DOHH2 (cell line): ENCODE measurements at regions not wholly inside any gene's neighbourhood (a gene's known extent, or its start where the extent isn't known, plus 50 kb on each side); places are given as distances from the start of the nearest gene placed in this dataset.

Experiments used
- H3F3A ChIP-seq: fragments of 200-600 bp; sonication (generic), shearing (Covaris generic); 2 replicates; pipeline ENCODE4 v1.6.0; 2016; ENCODE audit warnings: antibody characterized with exemption, mild to moderate bottlenecking; ENCODE audit not compliant: control insufficient read depth, insufficient read depth
- H3K27ac ChIP-seq: fragments of 200-600 bp; sonication (generic); 2 replicates; pipeline ENCODE4 v1.5.1; 2014; ENCODE audit warnings: low read depth, mild to moderate bottlenecking, low read length, moderate library complexity
- H3K27me3 ChIP-seq: fragments of 200-600 bp; sonication (generic); 2 replicates; pipeline ENCODE4 v1.6.1; 2014; ENCODE audit warnings: mild to moderate bottlenecking, low read length, mixed read lengths; ENCODE audit not compliant: control insufficient read depth
- H3K36me3 ChIP-seq: fragments of 200-600 bp; sonication (generic); 2 replicates; pipeline ENCODE4 v1.6.1; 2014; ENCODE audit warnings: mild to moderate bottlenecking, low read length, moderate library complexity, mixed read lengths; ENCODE audit not compliant: control insufficient read depth
- H3K4me1 ChIP-seq: fragments of 200-600 bp; sonication (generic); 2 replicates; pipeline ENCODE4 v1.6.1; 2014; ENCODE audit warnings: mild to moderate bottlenecking, low read length, mixed read lengths; ENCODE audit not compliant: control insufficient read depth
- H3K4me2 ChIP-seq: fragments of 200-600 bp; sonication (generic); 2 replicates; pipeline ENCODE4 v1.6.0; 2014; ENCODE audit warnings: mild to moderate bottlenecking, low read length, moderate library complexity
- H3K4me3 ChIP-seq: fragments of 200-600 bp; sonication (generic); 2 replicates; pipeline ENCODE4 v1.5.1; 2014; ENCODE audit warnings: mild to moderate bottlenecking, low read length, mixed read lengths
- H3K79me2 ChIP-seq: fragments of 200-600 bp; sonication (generic); 2 replicates; pipeline ENCODE4 v1.6.1; 2014; ENCODE audit warnings: mild to moderate bottlenecking, low read length, mixed read lengths; ENCODE audit not compliant: control insufficient read depth
- H3K9me2 ChIP-seq: fragments of 200-600 bp; sonication (generic); replicated peaks from 2 replicates; pipeline ENCODE4 v1.6.1; 2014; ENCODE audit warnings: mild to moderate bottlenecking, low read length, mixed read lengths; ENCODE audit not compliant: control insufficient read depth
- H3K9me3 ChIP-seq: fragments of 200-600 bp; sonication (generic); 2 replicates; pipeline ENCODE4 v1.6.1; 2014; ENCODE audit warnings: antibody characterized with exemption, low read length, mixed read lengths; ENCODE audit not compliant: control insufficient read depth, insufficient read depth
- H4K20me1 ChIP-seq: fragments of 200-600 bp; sonication (generic); 2 replicates; pipeline ENCODE4 v1.6.0; 2014; ENCODE audit warnings: low read depth, mild to moderate bottlenecking, antibody characterized with exemption, low read length, moderate library complexity; ENCODE audit not compliant: control insufficient read depth, insufficient read depth
- CTCF ChIP-seq: fragments of 200-600 bp; sonication (generic); IDR thresholded peaks from one replicate; pipeline ENCODE4 v1.5.1; 2014; ENCODE audit warnings: antibody characterized with exemption, mild to moderate bottlenecking, low read depth, low read length; ENCODE audit not compliant: poor library complexity, severe bottlenecking
- EZH2phosphoT487 ChIP-seq: fragments of 200-600 bp; sonication (generic); IDR thresholded peaks from 2 replicates; pipeline ENCODE4 v1.6.1; 2017; ENCODE audit warnings: borderline replicate concordance, mild to moderate bottlenecking, antibody characterized with exemption, low read length, moderate library complexity, mixed read lengths

DNA sequence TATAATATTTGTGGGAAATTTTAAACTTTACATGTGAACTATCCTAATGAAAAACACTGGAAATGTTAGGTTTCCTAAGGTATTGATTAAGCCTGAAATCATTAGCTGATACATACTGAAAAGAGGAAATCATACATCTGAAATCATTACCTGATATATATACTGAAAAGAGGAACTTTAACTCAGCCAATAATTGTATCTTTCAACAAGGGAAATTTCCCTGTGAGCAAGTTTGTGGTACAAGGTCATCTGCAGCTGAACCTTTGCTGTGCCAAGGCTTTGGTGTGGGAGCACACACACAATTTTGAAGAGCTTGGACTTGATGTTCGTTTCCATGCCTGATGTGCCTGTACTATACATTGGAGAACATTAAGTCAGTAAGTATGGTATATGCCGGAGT, 131.9 kb upstream of the USP9X start:
- Histone ChIP-seq H3K4me1 (no peaks in the 10 kb centered on the region), H4K20me1 (no peaks in the 10 kb centered on the region), H3K79me2 (no peaks in the 10 kb centered on the region), H3K27ac (no peak overlapping the region), H3K27me3 (no peaks in the 10 kb centered on the region), H3K9me2 (no peaks in the 10 kb centered on the region), H3K36me3 (no peaks in the 10 kb centered on the region), H3K4me3 (no peak overlapping the region), H3K4me2 (no peak overlapping the region), H3F3A (no peaks in the 10 kb centered on the region), H3K9me3 (no peaks in the 10 kb centered on the region)
- no peak for TF ChIP-seq EZH2phosphoT487
- TF ChIP-seq CTCF = no peak

DNA sequence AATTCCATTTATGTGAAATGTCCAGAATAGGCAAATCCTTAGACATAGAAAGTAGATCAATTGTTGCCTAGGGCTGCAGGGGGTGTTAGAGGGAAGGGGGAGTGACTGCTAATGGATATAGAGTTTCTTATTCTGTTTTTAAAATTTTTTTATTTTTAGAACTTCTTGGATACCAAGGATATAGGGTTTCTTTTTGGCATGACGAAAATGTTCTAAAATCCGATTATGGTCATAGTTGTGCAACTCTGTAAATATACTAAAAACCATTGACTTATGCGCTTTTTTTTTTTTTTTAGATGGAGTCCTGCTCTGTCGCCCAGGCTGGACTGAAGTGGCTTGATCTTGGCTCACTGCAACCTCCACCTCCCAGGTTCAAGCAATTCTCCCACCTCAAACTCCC, 125.2 kb upstream of the USP9X start:
- H3K4me2 ChIP-seq = no peak overlapping the region
- H3F3A ChIP-seq = no peaks in the 10 kb centered on the region
- TF ChIP-seq EZH2phosphoT487 (no peak), CTCF (no peak)
- H4K20me1 ChIP-seq = no peaks in the 10 kb centered on the region
- no peaks in the 10 kb centered on the region for H3K9me3 ChIP-seq
- no peaks in the 10 kb centered on the region for H3K4me1 ChIP-seq
- H3K27me3 ChIP-seq = no peaks in the 10 kb centered on the region
- H3K27ac ChIP-seq = no peak overlapping the region
- no peaks in the 10 kb centered on the region for H3K9me2 ChIP-seq
- H3K4me3 ChIP-seq = no peak overlapping the region
- no peaks in the 10 kb centered on the region for H3K79me2 ChIP-seq
- H3K36me3 ChIP-seq = no peaks in the 10 kb centered on the region

DNA sequence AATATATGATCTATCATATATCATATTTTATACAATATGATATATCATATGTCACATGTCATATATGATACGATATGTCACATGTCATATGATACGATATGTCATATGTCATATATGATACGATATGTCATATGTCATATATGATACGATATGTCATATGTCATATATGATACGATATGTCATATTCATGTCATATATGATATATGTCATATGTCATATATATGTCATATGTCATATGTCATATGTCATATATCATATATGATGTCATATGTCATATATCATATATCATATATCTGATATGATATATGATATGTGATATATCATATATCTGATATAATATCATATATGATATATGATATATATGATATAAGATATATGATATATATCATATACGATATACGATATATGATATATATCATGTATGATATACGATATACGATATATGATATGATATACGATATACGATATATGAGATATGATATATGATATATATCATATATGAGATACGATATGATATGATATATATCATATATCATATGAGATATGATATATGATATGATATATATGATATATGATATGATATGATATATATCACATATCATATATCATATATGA, 122.3 kb upstream of the USP9X start:
- no peaks in the 10 kb centered on the region for H3F3A ChIP-seq
- no peak for TF ChIP-seq CTCF
- no peak for TF ChIP-seq EZH2phosphoT487
- no peaks in the 10 kb centered on the region for H3K27me3 ChIP-seq
- no peaks in the 10 kb centered on the region for H3K79me2 ChIP-seq
- no peaks in the 10 kb centered on the region for H3K36me3 ChIP-seq
- H3K9me2 ChIP-seq = no peaks in the 10 kb centered on the region
- H3K4me2 ChIP-seq = no peak overlapping the region
- no peak overlapping the region for H3K4me3 ChIP-seq
- no peaks in the 10 kb centered on the region for H3K9me3 ChIP-seq
- H4K20me1 ChIP-seq = no peaks in the 10 kb centered on the region
- H3K4me1 ChIP-seq = no peaks in the 10 kb centered on the region
- no peak overlapping the region for H3K27ac ChIP-seq
